ENCODE measurements at regions not wholly inside any gene's neighbourhood (a gene's known extent, or its start where the extent isn't known, plus 50 kb on each side); places are given as distances from the start of the nearest gene placed in this dataset.

- ATAC-seq (no peak), DNase-seq (ENCODE audit: missing footprints) (no peak)
- intact Hi-C loops (cut with DNase I): no loop called here
Observed at GRCh38 chr5:1748271-1748670, 51.4 kb downstream of the MRPL36 start.

- ATAC-seq (no peak), DNase-seq (ENCODE audit: missing footprints) (no peak)
- intact Hi-C loops (cut with DNase I): no loop called here
Observed at GRCh38 chr5:1747803-1748085, 51.9 kb downstream of the MRPL36 start.

- intact Hi-C loops (cut with DNase I): no loop called here
- ATAC-seq (no peak), DNase-seq (ENCODE audit: missing footprints) (no peak)
Observed at GRCh38 chr5:1747079-1747802, 52.4 kb downstream of the MRPL36 start.

GRCh38 chr5:1746371-1747078 is 53.1 kb downstream of the MRPL36 start:
- no peak for ATAC-seq
- intact Hi-C loops (cut with DNase I): no loop called here
- no peak for DNase-seq (ENCODE audit: missing footprints)

GRCh38 chr5:1745796-1746370 is 53.8 kb downstream of the MRPL36 start:
- DNase-seq (ENCODE audit: missing footprints) (no peak), ATAC-seq (no peak)
- intact Hi-C loops (cut with DNase I): no loop called here

GRCh38 chr5:1745123-1745795 is 54.4 kb downstream of the MRPL36 start:
- DNase-seq (ENCODE audit: missing footprints): no peak
- intact Hi-C loops (cut with DNase I): no loop called here
- ATAC-seq: no peak

- intact Hi-C loops (cut with DNase I): no loop called here
- DNase-seq (ENCODE audit: missing footprints): no peak
- ATAC-seq: no peak
Observed at GRCh38 chr5:1744393-1745122, 55.1 kb downstream of the MRPL36 start.

- ATAC-seq (no peak), DNase-seq (ENCODE audit: missing footprints) (no peak)
- intact Hi-C loops (cut with DNase I): no loop called here
Observed at GRCh38 chr5:1743769-1744085, 55.9 kb downstream of the MRPL36 start.

- intact Hi-C loops (cut with DNase I): no loop called here
- no peak for DNase-seq (ENCODE audit: missing footprints)
- no peak for ATAC-seq
Observed at GRCh38 chr5:1743061-1743768, 56.4 kb downstream of the MRPL36 start.

- DNase-seq (ENCODE audit: missing footprints) (no peak), ATAC-seq (no peak)
- intact Hi-C loops (cut with DNase I): no loop called here
Observed at GRCh38 chr5:1737790-1738405, 61.7 kb downstream of the MRPL36 start.

- DNase-seq (ENCODE audit: missing footprints) (no peak), ATAC-seq (no peak)
- intact Hi-C loops (cut with DNase I): no loop called here
Observed at GRCh38 chr5:1736889-1737711, 62.5 kb downstream of the MRPL36 start.

GRCh38 chr5:1736065-1736464 is 63.6 kb downstream of the MRPL36 start:
- intact Hi-C loops (cut with DNase I): no loop called here
- ATAC-seq (no peak), DNase-seq (ENCODE audit: missing footprints) (no peak)

GRCh38 chr5:1735320-1735970 is 64.2 kb downstream of the MRPL36 start:
- intact Hi-C loops (cut with DNase I): no loop called here
- DNase-seq (ENCODE audit: missing footprints) (no peak), ATAC-seq (no peak)

- intact Hi-C loops (cut with DNase I): no loop called here
- DNase-seq (ENCODE audit: missing footprints): no peak
- ATAC-seq: no peak
Observed at GRCh38 chr5:1734908-1735289, 64.7 kb downstream of the MRPL36 start.

GRCh38 chr5:1734271-1734907 is 65.2 kb downstream of the MRPL36 start:
- DNase-seq (ENCODE audit: missing footprints): no peak
- no peak for ATAC-seq

GRCh38 chr5:1733369-1733768 is 66.3 kb downstream of the MRPL36 start:
- ATAC-seq (no peak), DNase-seq (ENCODE audit: missing footprints) (no peak)
- intact Hi-C loops (cut with DNase I): no loop called here

More at GRCh38 chr5:1734271-1734907, 65.2 kb downstream of the MRPL36 start:
- intact Hi-C loops (cut with DNase I): no loop called here

GRCh38 chr5:1732945-1733344 is 66.7 kb downstream of the MRPL36 start:
- intact Hi-C loops (cut with DNase I): no loop called here
- no peak for ATAC-seq
- DNase-seq (ENCODE audit: missing footprints): no peak

Data from Right ventricle myocardium inferior (tissue), 1 donor.